Gastrocnemius medialis (tissue), 4 donors: ENCODE measurements at regions not wholly inside any gene's neighbourhood (a gene's known extent, or its start where the extent isn't known, plus 50 kb on each side); places are given as distances from the start of the nearest gene placed in this dataset.

Experiments
- CTCF ChIP-seq, 5 experiments: fragments of 450-650 bp in 3 of 5; fragments of 200-600 bp in 2 of 5; sonication (generic) in 2 of 5; IDR thresholded peaks in 4 of 5; conservative IDR thresholded peaks in 1 of 5; 1 replicate in 4 of 5; 2 replicates in 1 of 5; pipeline ENCODE4 v1.5.1; 2016 to 2019; ENCODE audit warnings: antibody characterized with exemption in 5 of 5, mild to moderate bottlenecking in 3 of 5, moderate library complexity in 3 of 5
- POLR2A ChIP-seq, 2 donors: fragments of 450-650 bp; IDR thresholded peaks; one replicate each; pipeline ENCODE4 v1.6.1; 2017; ENCODE audit warnings: antibody characterized with exemption in 2 of 2, mild to moderate bottlenecking in 2 of 2, moderate library complexity in 2 of 2

- TF ChIP-seq CTCF (IDR thresholded peaks at IDR 0.05 in 4 of 5, conservative IDR thresholded peaks at IDR 0.05 in 1 of 5) (no peak), POLR2A (IDR thresholded peaks at IDR 0.05) (no peak)
Measured at GRCh38 chr1:14273811-14274210, 324.7 kb upstream of the KAZN start.
